GM12872 (cell line): ENCODE measurements at regions not wholly inside any gene's neighbourhood (a gene's known extent, or its start where the extent isn't known, plus 50 kb on each side); places are given as distances from the start of the nearest gene placed in this dataset.

ENCODE experiments used
- TF ChIP-seq, protein P1 (sequence below): IDR thresholded peaks from 3 replicates; pipeline ENCODE4 v1.5.1; 2011; ENCODE audit warnings: low read depth, mild to moderate bottlenecking, low read length, moderate library complexity; ENCODE audit not compliant: insufficient read depth

DNA sequence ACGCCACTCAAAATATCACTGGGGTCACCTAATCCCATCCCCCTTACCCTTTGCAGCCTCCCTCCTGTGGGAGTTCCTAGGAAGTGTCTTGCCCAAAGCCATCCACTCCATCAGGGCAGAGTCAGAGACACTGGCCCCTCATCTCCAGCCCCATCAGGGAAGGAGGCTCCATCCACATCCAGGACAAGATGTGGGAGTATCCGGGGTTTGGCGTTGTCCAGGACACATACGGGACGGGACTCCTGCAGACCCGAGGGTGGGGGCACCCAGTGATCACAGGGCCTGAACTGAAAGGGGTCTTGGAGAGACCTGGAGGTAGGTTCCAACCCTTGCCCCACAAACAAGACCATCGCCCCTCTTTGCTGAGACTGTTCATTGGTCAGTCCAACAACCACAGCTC, 348.2 kb downstream of the MATN1 start:
- TF ChIP-seq, protein P1, sequence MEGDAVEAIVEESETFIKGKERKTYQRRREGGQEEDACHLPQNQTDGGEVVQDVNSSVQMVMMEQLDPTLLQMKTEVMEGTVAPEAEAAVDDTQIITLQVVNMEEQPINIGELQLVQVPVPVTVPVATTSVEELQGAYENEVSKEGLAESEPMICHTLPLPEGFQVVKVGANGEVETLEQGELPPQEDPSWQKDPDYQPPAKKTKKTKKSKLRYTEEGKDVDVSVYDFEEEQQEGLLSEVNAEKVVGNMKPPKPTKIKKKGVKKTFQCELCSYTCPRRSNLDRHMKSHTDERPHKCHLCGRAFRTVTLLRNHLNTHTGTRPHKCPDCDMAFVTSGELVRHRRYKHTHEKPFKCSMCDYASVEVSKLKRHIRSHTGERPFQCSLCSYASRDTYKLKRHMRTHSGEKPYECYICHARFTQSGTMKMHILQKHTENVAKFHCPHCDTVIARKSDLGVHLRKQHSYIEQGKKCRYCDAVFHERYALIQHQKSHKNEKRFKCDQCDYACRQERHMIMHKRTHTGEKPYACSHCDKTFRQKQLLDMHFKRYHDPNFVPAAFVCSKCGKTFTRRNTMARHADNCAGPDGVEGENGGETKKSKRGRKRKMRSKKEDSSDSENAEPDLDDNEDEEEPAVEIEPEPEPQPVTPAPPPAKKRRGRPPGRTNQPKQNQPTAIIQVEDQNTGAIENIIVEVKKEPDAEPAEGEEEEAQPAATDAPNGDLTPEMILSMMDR = no peak

DNA sequence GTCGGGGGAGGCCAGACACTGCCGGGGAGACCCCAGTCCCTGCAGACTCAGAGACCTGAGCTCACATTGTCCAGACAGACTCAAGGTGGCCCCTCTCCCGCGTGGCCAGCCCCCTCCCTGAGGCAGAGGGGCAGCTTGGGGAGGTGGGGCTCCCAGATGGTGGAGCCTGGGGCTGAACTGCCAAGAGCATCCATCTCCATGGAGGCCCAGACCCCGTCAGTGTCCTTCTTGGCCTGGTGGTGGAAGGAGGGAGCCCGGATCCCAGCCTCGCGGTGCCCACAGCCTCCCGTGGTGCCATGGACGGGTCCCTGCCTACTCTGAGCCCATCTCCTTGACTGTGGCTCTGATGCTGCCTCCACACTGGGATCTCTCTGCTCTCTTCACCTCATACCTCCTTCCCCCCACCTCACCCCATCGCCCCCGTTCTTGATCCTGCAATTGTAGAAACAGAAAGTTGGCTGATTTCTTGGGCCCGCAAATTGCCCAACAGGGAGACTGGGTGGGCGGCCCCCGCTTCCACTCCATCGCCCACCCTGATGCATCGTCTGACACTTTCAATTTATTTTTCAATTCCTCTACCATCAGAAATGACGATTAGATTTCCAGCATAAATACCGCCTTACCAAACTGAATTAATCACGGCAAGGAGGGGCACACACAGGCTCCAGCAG, 348.9 kb downstream of the MATN1 start:
- TF ChIP-seq, protein P1 = no peak

DNA sequence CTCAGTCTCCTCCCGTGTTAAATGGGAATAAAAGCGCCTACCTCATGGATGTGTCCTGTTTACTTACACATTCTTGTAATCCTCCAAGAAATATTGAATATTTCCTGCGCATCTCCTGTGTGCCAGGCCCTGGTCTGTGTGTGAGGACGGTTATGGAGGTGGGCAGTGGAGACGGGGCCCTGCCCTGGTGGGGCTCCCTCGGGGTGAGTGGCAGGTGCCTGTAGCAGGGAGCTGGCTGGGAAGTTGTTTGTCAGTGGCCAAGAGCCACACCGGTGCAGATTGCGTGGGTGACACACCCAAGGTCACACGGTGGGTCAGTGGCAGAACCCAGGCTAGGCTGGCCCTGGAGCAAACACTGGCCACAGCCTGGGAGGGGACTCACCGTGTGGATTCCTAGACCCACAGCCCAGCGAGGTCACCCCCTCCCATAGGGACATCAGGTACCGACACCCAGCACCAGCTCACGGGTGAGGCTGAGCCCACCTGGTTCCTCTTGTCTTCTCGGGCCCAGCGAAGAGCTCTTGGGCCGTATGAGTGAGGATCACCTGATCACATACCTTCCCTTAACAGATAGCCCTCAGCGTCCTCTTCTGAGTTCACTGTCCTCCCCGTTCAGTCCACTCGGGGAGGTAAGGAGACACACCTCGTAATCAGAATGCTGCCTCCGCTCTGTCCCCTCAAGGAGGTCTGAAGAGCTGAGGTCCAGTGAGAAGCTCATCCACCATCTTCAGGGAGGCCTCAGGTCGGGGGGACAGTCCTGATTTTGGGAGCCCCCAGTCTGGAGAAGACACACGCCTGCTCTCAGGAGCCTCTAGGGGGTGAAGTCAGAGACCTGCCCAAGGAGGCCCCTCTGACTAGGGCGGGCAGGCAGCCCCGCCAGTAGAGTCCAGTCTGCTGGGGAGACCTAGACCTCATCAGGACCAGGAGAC, 349.6 kb downstream of the MATN1 start:
- TF ChIP-seq, protein P1 = no peak

DNA sequence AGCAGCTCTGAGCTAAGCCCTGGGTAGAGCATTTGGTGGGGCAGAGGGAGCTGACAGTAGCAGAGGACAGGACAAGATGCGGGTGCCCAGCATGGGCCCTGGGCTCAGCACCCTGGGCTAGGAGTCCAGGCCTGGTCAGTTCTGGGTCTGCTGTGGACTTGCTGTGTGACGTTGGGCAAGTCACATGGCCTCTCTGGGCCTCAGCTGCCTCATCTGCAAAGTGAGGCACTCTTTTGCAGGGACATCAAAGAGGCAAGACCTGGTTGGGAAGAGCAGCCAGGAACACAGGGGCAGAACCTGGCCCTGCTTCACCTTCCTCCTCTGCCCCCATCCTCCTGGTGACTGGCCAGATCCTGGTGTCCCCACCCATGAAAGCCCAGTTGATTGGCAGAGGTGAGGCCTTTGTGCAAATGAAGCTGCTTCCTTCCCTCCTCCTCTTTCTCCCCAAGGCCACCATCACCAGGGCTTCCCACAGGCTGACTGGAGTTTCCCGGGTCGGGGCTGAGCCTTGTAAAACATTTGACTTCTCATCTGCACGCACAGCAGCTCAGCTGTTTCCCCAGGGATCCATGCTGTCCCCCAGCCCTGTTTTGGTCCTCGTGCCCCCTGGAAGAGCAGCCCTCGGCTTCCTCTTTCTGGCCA, 350.5 kb downstream of the MATN1 start:
- TF ChIP-seq, protein P1 = no peak

DNA sequence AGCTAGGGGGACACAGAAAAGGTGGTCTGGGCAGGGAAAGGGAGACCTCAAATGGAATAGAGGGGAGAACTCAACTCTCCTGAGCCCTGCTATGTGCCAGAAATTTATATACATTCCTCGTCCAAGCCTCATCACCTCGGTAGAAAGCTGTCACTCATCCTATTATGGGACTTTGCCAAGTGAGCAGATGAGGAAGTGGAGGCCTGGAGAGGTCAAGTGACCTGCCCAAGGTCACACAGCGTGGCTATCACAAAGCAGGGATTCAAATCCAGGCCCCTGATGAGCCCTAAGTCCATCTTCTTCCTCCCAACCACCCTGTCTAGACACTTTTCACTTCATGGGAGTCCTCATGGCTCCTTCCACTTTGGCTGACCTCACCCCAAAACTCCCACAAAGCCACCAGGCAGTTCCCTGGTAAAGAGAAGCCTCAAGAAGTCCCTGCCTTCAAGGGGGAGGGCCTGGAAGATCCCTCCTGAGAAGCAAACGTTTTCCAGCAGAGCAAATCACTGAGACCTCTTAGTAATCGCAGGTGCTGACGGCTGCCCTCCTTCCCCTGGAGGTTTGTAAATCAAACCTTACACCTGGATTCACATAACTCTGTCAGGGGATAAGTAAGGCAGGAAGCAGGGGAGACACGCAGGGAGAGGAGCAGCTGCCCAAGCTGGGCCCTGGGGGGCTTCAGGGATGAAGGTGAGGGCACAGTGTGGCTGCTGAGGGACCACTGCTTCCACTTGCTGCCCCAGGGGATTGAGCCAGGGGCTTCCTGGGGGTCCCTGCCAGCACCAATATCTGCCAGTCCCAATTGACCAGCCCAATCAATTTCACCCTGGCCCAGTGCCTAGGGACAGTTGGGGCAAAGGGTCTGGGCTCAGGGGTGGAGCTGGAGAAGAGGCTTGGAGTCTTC, 351.2 kb downstream of the MATN1 start:
- TF ChIP-seq, protein P1 = no peak

DNA sequence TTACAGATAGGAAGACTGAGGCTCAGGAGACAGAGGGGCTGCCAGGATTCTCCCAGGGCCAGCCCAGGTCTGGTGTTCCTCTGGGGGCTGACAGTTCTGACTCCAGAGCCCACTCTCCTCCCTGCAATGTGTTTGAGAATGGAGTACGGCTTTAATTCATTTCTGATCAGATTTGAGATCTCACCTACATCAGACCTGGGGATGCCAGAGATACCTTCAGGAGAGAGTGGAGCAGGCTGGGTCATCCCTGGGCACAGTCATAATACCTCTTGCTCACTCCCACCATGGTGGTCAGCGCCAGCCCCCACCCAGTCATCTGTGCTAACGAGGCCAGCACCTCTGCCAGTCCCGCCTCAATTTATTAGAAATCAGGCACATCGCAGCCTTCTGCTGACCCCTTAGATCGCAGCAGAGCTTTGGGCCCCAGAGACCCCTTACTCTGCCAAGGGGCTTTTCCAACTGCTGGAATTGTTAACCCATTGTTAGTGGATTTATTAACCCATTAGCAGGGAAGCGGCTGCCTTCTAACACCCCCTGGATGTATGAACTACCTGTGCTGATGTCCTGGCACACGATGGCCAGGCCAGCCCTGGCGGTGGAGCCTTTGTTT, 352.1 kb downstream of the MATN1 start:
- TF ChIP-seq, protein P1 = no peak
